ENCODE measurements at regions not wholly inside any gene's neighbourhood (a gene's known extent, or its start where the extent isn't known, plus 50 kb on each side); places are given as distances from the start of the nearest gene placed in this dataset.

- no peaks in the 10 kb centered on the region for H3K9me3 ChIP-seq (ENCODE audit: control insufficient read depth, insufficient read depth, low read length)
- no peak overlapping the region for H3K27ac ChIP-seq (ENCODE audit: low read length)
- H3K27me3 ChIP-seq (ENCODE audit: control insufficient read depth, insufficient read depth, low read length) = no peaks in the 10 kb centered on the region
- no peaks in the 10 kb centered on the region for H3K36me3 ChIP-seq (ENCODE audit: control insufficient read depth, insufficient read depth, low read length)
- no peaks in the 10 kb centered on the region for H3K4me1 ChIP-seq (ENCODE audit: control insufficient read depth, insufficient read depth, low read length)
- WGBS (ENCODE audit: insufficient coverage, insufficient read length) = no CpG with 5 or more reads among the region's 3 CpGs
- H3K4me3 ChIP-seq (ENCODE audit: low read length) = no peak overlapping the region
- no peak for DNase-seq (ENCODE audit: low read depth, low spot score)
Observed at GRCh38 chr12:91633206-91633605, 450.6 kb upstream of the DCN start.

DNA sequence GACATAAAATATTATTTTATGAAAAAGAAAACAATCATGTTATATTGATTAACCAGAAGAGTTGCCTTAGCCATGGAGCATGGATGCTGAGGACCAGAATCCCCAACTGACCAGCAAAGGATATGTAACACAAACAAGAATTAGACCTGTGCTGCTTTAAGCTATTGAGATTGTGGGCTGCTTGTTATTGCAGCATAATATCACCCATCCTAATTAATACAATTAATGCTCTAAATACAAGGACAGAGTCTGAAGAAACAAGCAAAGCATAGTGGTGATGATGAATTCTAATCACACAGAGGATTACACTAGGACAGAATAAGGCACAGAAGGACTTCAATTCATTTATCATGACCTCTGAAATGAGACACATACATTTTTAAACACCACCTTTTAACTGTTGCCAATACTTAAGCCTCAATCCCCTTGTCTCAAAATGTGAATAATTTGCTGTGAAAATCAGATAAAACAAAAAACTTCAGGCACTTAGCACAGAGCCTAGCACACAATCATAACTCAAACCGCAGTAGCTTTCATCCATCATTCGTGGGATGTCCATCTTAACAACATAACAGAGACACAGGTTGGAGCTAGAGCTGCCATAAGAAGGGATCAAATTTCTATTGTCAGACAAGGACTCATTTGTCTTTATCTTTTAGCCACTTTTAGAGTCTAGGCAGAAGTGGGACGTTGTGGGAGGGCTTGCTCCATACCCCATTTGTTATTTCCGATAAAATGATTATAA, 449.6 kb upstream of the DCN start:
- no peaks in the 10 kb centered on the region for H3K36me3 ChIP-seq (ENCODE audit: control insufficient read depth, insufficient read depth, low read length)
- DNase-seq (ENCODE audit: low read depth, low spot score) = no peak
- H3K27ac ChIP-seq (ENCODE audit: low read length) = no peak overlapping the region
- no peaks in the 10 kb centered on the region for H3K4me1 ChIP-seq (ENCODE audit: control insufficient read depth, insufficient read depth, low read length)
- H3K9me3 ChIP-seq (ENCODE audit: control insufficient read depth, insufficient read depth, low read length) = no peaks in the 10 kb centered on the region
- H3K27me3 ChIP-seq (ENCODE audit: control insufficient read depth, insufficient read depth, low read length) = no peaks in the 10 kb centered on the region
- H3K4me3 ChIP-seq (ENCODE audit: low read length) = no peak overlapping the region
- no CpG with 5 or more reads among the region's 4 CpGs for WGBS (ENCODE audit: insufficient coverage, insufficient read length)

- DNase-seq (ENCODE audit: low read depth, low spot score) = no peak
- 100% methylated on average over 1 of the region's 3 CpGs for WGBS (ENCODE audit: insufficient coverage, insufficient read length)
- Histone ChIP-seq H3K4me1 (ENCODE audit: control insufficient read depth, insufficient read depth, low read length) (no peaks in the 10 kb centered on the region), H3K27ac (ENCODE audit: low read length) (no peak overlapping the region), H3K36me3 (ENCODE audit: control insufficient read depth, insufficient read depth, low read length) (no peaks in the 10 kb centered on the region), H3K9me3 (ENCODE audit: control insufficient read depth, insufficient read depth, low read length) (no peaks in the 10 kb centered on the region), H3K4me3 (ENCODE audit: low read length) (no peak overlapping the region), H3K27me3 (ENCODE audit: control insufficient read depth, insufficient read depth, low read length) (no peaks in the 10 kb centered on the region)
Observed at GRCh38 chr12:91630596-91631293, 448.1 kb upstream of the DCN start.

DNA sequence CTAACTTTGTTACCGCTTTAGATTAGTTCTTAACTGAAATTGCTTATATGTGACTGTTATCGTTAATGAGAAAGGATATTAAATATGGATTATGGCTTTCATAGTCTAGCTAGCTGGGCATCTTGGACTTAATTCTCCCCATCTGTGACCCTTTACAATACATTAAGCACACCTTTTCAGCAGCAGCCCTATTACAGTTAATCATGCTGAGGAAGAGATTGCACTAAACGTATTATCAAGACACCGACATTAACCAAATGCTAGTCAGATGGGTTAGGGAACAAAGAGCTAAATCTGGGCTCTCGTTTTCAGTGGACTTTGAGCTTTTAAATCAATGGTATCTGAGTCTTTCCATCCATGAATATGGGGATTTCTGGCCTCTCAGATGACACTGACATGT, 447.5 kb upstream of the DCN start:
- Histone ChIP-seq H3K4me3 (ENCODE audit: low read length) (no peak overlapping the region), H3K9me3 (ENCODE audit: control insufficient read depth, insufficient read depth, low read length) (no peaks in the 10 kb centered on the region), H3K4me1 (ENCODE audit: control insufficient read depth, insufficient read depth, low read length) (no peaks in the 10 kb centered on the region), H3K27me3 (ENCODE audit: control insufficient read depth, insufficient read depth, low read length) (no peaks in the 10 kb centered on the region), H3K36me3 (ENCODE audit: control insufficient read depth, insufficient read depth, low read length) (no peaks in the 10 kb centered on the region), H3K27ac (ENCODE audit: low read length) (no peak overlapping the region)
- no peak for DNase-seq (ENCODE audit: low read depth, low spot score)
- WGBS (ENCODE audit: insufficient coverage, insufficient read length) = no CpG with 5 or more reads among the region's 5 CpGs

GRCh38 chr12:91629440-91629839, 446.8 kb upstream of the DCN start:
- no peak overlapping the region for H3K27ac ChIP-seq (ENCODE audit: low read length)
- no peaks in the 10 kb centered on the region for H3K9me3 ChIP-seq (ENCODE audit: control insufficient read depth, insufficient read depth, low read length)
- no peak overlapping the region for H3K4me3 ChIP-seq (ENCODE audit: low read length)
- H3K4me1 ChIP-seq (ENCODE audit: control insufficient read depth, insufficient read depth, low read length) = no peaks in the 10 kb centered on the region
- H3K27me3 ChIP-seq (ENCODE audit: control insufficient read depth, insufficient read depth, low read length) = no peaks in the 10 kb centered on the region
- WGBS (ENCODE audit: insufficient coverage, insufficient read length) = no CpG with 5 or more reads among the region's 2 CpGs
- DNase-seq (ENCODE audit: low read depth, low spot score) = no peak
- no peaks in the 10 kb centered on the region for H3K36me3 ChIP-seq (ENCODE audit: control insufficient read depth, insufficient read depth, low read length)

DNA sequence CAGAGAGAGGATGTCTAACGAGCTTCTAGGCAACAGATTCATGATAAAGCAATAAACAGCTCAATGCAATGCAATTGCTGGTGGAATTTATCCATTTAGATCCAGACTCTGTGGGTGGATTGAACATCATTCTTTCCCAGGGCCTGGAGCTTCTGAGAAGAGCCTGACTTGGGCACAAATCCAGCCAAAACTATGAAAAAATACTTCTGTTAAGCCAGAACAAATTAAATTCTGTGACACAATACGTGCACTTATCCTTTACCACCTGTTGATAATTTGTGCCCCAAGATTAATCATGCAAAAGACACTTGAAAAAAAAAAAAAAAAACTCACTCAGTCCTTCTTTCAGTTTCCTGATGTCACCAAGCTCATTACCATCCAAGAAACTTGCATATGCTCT, 446.0 kb upstream of the DCN start:
- H3K4me1 ChIP-seq (ENCODE audit: control insufficient read depth, insufficient read depth, low read length) = no peaks in the 10 kb centered on the region
- H3K27ac ChIP-seq (ENCODE audit: low read length) = no peak overlapping the region
- no peak overlapping the region for H3K4me3 ChIP-seq (ENCODE audit: low read length)
- no peaks in the 10 kb centered on the region for H3K36me3 ChIP-seq (ENCODE audit: control insufficient read depth, insufficient read depth, low read length)
- DNase-seq (ENCODE audit: low read depth, low spot score) = no peak
- no peaks in the 10 kb centered on the region for H3K9me3 ChIP-seq (ENCODE audit: control insufficient read depth, insufficient read depth, low read length)
- WGBS (ENCODE audit: insufficient coverage, insufficient read length) = no CpG with 5 or more reads among the region's 2 CpGs
- H3K27me3 ChIP-seq (ENCODE audit: control insufficient read depth, insufficient read depth, low read length) = no peaks in the 10 kb centered on the region

DNA sequence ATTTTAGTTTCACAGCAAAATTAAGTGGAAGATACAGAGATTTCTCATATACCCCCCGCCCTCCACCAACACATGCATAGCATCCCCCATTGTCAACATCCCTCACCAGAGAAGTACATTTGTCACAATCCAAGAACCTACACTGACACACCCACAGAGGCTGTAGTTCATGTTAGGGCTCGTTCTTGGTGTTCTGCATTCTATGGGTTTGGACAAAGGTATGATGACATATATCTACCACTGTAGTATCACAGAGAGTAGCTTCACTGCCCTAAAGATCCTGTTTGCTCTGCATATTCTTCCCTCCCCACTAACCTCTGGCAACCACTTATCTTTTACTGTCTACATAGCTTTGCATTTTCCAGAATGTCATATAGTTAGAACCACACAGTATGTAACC, 444.6 kb upstream of the DCN start:
- H3K27me3 ChIP-seq (ENCODE audit: control insufficient read depth, insufficient read depth, low read length) = no peaks in the 10 kb centered on the region
- no CpG with 5 or more reads among the region's 2 CpGs for WGBS (ENCODE audit: insufficient coverage, insufficient read length)
- no peaks in the 10 kb centered on the region for H3K9me3 ChIP-seq (ENCODE audit: control insufficient read depth, insufficient read depth, low read length)

DNA sequence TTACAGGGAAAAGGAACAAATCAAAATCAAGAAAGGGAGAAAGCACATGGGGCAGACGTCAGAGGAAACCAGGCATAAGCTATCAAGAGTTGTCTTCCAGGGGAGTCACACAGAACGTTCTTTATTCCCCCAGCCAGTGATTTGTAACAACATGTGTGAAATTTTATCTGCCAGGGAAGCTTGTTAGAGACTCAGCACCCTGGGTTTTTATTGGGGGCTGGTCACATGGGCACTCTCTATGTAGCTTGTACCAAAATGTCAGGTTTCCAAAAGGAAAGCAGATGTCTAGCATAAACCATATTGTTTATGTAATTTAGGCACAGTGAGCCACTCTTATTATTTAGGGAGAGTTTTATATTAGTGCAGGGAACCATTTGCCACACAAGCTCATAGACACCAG, 440.4 kb upstream of the DCN start:
- Histone ChIP-seq H3K4me1 (ENCODE audit: control insufficient read depth, insufficient read depth, low read length) (no peaks in the 10 kb centered on the region), H3K9me3 (ENCODE audit: control insufficient read depth, insufficient read depth, low read length) (no peaks in the 10 kb centered on the region), H3K27me3 (ENCODE audit: control insufficient read depth, insufficient read depth, low read length) (no peaks in the 10 kb centered on the region), H3K27ac (ENCODE audit: low read length) (no peak overlapping the region), H3K4me3 (ENCODE audit: low read length) (no peak overlapping the region), H3K36me3 (ENCODE audit: control insufficient read depth, insufficient read depth, low read length) (no peaks in the 10 kb centered on the region)
- DNase-seq (ENCODE audit: low read depth, low spot score) = no peak
- WGBS (ENCODE audit: insufficient coverage, insufficient read length) = no CpG with 5 or more reads among the region's 2 CpGs

More for the DNA sequence above, 444.6 kb upstream of the DCN start:
- no peak overlapping the region for H3K4me3 ChIP-seq (ENCODE audit: low read length)
- H3K27ac ChIP-seq (ENCODE audit: low read length) = no peak overlapping the region
- no peaks in the 10 kb centered on the region for H3K36me3 ChIP-seq (ENCODE audit: control insufficient read depth, insufficient read depth, low read length)
- no peak for DNase-seq (ENCODE audit: low read depth, low spot score)
- no peaks in the 10 kb centered on the region for H3K4me1 ChIP-seq (ENCODE audit: control insufficient read depth, insufficient read depth, low read length)

DNA sequence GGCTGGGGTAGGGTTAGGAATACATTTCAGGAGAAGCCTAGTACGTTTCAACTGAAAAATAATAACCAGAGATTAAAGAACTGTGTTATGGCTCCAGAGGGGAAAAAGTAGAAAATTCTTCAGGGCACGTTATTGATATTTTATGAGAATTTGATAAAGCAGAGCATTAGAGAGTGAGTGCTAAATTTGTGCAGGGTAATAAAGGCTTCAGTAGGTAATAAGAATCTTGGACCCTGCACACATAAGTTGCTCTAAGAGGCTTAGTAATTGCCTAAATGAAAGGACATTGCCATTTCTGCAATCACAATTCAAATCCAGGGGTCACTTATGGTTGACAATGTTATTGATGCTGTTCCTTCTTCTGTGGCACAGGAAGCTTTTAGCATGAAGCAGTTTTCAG, 439.4 kb upstream of the DCN start:
- DNase-seq (ENCODE audit: low read depth, low spot score) = no peak
- no peaks in the 10 kb centered on the region for H3K27me3 ChIP-seq (ENCODE audit: control insufficient read depth, insufficient read depth, low read length)
- no peak overlapping the region for H3K4me3 ChIP-seq (ENCODE audit: low read length)
- no peaks in the 10 kb centered on the region for H3K36me3 ChIP-seq (ENCODE audit: control insufficient read depth, insufficient read depth, low read length)
- H3K27ac ChIP-seq (ENCODE audit: low read length) = no peak overlapping the region
- H3K4me1 ChIP-seq (ENCODE audit: control insufficient read depth, insufficient read depth, low read length) = no peaks in the 10 kb centered on the region
- no peaks in the 10 kb centered on the region for H3K9me3 ChIP-seq (ENCODE audit: control insufficient read depth, insufficient read depth, low read length)
- 100% methylated on average over 1 of the region's 2 CpGs for WGBS (ENCODE audit: insufficient coverage, insufficient read length)

DNA sequence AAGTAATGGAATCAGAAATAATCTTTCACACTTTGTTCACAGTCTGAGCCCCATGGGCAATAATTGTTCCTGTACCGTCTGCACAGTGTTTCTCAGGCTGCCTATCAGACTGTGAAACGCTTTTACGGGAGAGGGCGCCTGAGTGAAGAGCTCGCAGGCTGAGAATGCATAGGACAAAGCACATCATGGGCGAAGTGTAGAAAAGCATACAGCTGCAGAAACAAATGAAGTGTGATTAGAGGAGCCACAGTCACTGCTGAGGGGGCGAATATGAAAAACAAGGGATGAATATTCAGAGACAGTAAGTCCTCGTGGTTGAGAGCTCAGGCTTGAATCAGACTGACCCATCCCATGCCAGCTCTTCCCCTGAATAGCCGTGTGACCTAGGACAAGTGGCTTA, 438.4 kb upstream of the DCN start:
- Histone ChIP-seq H3K4me3 (ENCODE audit: low read length) (no peak overlapping the region), H3K27ac (ENCODE audit: low read length) (no peak overlapping the region), H3K36me3 (ENCODE audit: control insufficient read depth, insufficient read depth, low read length) (no peaks in the 10 kb centered on the region), H3K4me1 (ENCODE audit: control insufficient read depth, insufficient read depth, low read length) (no peaks in the 10 kb centered on the region), H3K9me3 (ENCODE audit: control insufficient read depth, insufficient read depth, low read length) (no peaks in the 10 kb centered on the region), H3K27me3 (ENCODE audit: control insufficient read depth, insufficient read depth, low read length) (no peaks in the 10 kb centered on the region)
- no peak for DNase-seq (ENCODE audit: low read depth, low spot score)
- no CpG with 5 or more reads among the region's 9 CpGs for WGBS (ENCODE audit: insufficient coverage, insufficient read length)

GRCh38 chr12:91620422-91620821, 437.8 kb upstream of the DCN start:
- no CpG with 5 or more reads among the region's 2 CpGs for WGBS (ENCODE audit: insufficient coverage, insufficient read length)
- Histone ChIP-seq H3K27me3 (ENCODE audit: control insufficient read depth, insufficient read depth, low read length) (no peaks in the 10 kb centered on the region), H3K4me1 (ENCODE audit: control insufficient read depth, insufficient read depth, low read length) (no peaks in the 10 kb centered on the region), H3K27ac (ENCODE audit: low read length) (no peak overlapping the region), H3K9me3 (ENCODE audit: control insufficient read depth, insufficient read depth, low read length) (no peaks in the 10 kb centered on the region), H3K4me3 (ENCODE audit: low read length) (no peak overlapping the region), H3K36me3 (ENCODE audit: control insufficient read depth, insufficient read depth, low read length) (no peaks in the 10 kb centered on the region)
- no peak for DNase-seq (ENCODE audit: low read depth, low spot score)
